Activated CD4-positive, CD25-positive, alpha-beta regulatory T cell treated with anti-CD3 and anti-CD28 coated beads, Interleukin-2, amount 50 U/mL, for 24 hours (primary cell): ENCODE measurements at regions not wholly inside any gene's neighbourhood (a gene's known extent, or its start where the extent isn't known, plus 50 kb on each side); places are given as distances from the start of the nearest gene placed in this dataset.
A peak's percentile ranks its signal among the peaks of the same experiment; 100 is the strongest.
"Not testable (repeated sequence)": the region's sequence is repeated elsewhere in the genome, so short reads cannot be mapped to it uniquely, and the experiment has no call there.

Experiments
- ATAC-seq, 2 donors: fragments of 150-1000 bp; cut with Tn5 transposase; one replicate each; pipeline ENCODE4 v1.10.0; 2021; ENCODE audit warnings: mild to moderate bottlenecking in 1 of 2, moderate library complexity in 1 of 2

DNA sequence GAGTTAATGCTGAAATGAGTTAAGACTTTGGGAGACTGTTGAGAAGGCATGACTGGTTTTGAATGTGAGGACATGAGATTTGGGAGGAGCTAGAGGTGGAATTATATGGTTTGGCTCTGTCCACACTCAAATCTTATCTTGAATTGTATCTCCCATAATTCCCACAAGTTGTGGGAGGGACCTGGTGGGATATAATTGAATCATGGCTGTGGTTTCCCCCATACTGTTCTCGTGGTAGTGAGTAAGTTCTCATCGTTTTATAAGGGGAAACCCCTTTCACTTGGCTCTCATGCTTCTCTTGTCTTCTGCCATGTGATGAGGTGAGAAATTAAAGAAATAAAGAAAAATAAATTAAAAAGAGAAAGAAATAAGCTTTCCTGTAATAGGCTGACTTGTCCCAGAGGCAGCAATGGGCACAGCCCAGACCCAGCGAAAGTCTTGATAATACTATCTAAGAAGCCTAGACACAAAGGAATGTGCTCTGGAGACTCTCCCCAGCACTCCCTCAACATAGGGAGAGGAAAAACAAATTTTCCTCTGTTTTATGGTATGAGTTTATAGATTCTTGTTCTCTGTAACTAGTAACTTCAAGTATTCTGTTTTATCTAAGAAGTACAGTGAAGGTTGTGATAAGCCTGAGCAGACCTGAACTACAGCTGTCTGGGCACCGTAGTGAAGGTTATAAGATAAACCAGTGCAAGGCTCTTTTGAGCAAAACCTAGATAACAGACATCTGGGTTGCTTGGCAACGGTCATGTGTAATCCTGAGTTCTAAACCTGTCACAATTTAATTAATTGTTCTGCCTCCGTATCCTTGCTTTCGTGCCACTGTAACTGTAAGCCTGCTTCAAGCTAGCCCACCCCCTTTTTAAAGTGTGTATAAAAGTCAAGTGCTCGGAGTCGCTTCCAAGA, 88.9 kb upstream of the ECI2 start:
- ATAC-seq, result no peak

DNA sequence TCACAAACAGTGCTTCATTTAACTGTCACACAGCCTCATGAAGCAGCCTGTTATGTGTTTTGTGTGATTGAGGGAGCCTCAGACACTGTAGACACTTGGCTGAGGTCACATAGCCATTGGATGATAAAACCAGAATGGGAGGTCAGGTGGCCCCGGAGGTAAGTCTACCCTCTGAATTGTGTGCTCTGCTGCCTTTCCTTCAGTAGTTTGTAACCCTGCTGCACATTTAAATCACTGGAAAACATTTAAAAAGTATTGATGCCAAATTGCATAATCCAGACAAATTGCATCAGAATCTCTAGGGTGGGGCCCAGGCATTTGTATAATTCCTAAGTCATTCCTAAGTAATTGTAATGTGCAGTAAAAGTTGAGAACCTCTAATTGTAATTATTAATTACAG, 85.2 kb upstream of the ECI2 start:
- no peak for ATAC-seq

DNA sequence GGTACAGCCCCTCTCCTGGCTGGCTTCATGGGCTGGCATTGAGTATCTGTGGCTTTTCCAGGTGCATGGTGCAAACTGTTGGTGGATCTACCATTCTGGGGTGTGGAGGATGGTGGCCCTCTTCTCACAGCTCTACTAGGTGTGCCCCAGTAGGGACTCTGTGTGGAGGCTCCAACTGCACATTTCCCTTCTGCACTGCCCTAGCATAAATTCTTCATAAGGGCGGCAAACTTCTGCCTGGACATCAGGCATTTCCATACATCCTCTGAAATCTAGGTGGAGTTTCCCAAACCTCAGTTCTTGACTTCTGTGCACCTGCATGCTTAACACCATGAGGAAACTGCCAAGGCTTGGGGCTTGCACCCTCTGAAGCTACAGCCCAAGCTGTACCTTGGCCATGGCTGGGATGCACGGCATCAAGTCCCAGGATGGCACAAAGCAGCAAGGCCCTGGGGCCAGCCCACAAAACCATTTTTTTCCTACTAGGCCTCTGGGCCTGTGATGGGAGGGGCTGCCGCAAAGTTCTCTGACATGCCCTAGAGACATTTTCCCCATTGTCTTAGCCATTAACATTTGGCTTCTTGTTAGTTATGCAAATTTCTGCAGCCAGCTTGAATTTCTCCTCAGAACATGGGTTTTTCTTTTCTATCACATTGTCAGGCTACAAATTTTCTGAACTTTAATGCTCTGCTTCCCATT, 83.4 kb upstream of the ECI2 start:
- ATAC-seq, result not testable (repeated sequence)

DNA sequence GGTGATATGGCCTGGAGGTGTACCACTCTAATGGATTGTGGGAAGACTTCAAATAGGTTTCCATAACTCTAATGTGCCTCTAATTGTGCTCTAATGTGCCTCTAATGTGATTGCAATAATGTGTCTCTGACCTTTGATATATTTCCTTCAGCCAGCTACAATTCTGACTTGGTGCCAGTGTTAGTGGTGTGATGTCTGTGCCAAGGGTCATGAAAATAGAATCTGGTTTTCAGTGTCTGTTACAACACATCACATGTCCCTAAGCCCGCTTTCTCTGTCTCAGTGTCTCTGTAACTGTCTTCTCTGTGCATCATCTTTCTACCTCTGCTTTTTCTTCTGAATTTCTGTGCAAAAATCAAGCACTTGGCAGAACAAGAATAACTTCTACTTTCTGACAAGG, 77.2 kb upstream of the ECI2 start:
- no peak for ATAC-seq

DNA sequence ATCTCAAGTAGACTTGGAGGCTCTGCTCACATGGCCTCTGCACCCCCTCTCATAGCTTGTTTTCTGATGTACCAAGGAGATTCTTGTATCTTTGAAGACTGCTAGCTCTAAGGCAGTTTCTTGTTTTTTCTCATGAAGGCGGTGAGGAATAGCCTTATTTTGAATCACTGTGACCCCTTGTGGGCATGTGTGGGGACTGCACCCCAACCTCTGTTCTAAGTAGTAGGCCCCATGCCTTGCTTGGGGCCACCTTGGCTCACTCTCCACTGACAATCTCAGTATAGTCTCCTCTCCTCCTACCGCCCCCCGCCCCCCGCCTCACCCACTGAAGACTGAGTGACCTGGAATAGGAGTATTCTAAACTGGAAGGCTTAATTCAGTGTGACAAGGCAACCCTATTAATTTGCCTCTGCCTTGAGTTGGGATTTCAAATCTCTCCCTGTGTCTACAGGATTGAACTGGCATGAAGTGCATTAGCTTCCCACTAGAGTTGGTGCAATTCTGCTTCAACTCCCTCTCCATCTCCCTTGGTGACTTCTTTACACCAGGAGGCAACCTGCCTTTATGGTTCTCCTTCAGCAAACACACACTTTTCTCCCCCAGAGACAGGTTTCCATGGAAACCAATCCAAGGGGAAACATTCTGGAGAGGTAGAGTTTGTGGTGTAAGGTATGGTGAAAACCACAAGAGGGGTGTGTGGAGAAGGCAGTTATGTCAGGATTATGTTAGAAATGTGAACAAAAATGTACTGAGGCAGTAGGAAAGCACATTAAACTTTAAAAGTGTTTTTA, 75.4 kb upstream of the ECI2 start:
- peak; percentile 58 to 74 for ATAC-seq

DNA sequence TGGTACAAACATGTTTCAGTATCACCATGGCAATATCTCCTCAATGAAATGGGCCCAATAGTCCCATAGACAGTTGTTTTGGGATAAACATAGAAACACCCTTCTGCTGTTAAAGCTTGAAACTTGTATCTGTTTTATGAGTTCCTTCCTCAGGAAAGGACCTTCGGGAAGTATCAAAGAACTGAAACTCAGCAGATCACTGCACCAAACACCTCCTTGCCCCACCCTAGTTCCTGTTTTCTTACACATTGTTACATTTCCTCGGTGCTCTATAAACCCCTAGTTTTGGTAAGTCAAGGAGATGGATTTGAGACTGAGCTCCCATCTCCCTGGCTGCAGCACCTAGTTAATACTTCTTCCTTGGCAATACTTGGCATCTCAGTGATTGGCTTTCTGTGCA, 73.8 kb upstream of the ECI2 start:
- no peak for ATAC-seq

DNA sequence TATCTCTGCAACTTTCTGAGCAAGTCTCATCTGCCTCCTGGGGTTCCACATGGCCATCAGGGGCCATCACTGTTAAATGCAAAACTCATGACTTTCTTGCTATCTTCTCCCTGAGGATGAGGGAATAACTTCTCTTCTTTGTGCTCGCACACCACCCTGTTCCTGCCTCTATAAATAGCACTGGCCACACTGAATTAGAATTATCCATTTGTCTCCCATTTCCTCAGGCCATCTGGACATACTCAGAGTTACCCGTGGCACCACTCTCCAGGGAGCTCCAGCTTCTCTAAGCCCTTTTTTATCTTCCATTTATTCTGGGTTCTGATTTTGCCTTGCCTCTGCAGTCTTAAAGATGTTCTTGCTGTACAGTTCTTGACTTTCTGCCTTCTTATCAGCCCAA, 72.8 kb upstream of the ECI2 start:
- no peak for ATAC-seq

DNA sequence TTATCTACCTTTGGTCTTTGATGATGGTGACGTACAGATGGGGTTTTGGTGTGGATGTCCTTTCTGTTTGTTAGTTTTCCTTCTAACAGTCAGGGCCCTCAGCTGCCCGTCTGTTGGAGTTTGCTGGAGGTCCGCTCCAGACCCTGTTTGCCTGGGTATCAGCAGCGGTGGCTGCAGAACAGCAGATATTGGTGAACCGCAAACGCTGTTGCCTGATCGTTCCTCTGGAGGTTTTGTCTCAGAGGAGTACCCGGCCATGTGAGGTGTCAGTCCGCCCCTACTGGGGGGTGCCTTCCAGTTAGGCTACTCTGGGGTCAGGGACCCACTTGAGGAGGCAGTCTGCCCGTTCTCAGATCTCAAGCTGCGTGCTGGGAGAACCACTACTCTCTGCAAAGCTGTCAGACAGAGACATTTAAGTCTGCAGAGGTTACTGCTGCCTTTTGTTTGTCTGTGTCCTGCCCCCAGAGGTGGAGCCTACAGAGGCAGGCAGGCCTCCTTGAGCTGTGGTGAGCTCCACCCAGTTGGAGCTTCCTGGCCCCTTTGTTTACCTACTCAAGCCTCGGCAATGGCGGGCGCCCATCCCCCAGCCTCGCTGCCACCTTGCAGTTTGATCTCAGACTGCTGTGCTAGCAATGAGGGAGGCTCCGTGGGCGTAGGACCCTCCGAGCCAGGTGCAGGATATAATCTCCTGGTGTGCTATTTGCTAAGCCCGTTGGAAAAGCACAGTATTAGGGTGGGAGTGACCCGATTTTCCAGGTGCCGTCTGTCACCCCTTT, 68.5 kb upstream of the ECI2 start:
- not testable (repeated sequence) for ATAC-seq

DNA sequence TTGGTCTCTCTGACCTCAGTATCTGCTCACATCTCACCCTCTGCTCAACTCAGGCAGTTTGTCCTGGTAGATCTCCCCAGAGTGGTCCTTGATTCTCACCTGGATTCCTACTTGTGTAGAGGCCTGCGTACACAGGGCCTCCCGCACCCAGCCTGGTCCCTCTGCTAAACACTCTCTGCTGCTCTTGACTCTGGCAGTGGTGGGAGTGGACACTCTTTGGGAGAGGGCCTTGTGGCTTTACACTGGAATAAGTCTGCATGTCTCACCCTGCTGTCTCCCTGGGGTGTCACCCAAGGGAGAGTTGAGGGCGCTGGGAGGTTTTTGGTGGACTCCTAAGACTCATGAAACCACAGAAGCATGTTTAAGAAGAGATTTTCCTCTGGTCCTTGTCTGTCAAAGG, 57.3 kb upstream of the ECI2 start:
- ATAC-seq, result no peak

DNA sequence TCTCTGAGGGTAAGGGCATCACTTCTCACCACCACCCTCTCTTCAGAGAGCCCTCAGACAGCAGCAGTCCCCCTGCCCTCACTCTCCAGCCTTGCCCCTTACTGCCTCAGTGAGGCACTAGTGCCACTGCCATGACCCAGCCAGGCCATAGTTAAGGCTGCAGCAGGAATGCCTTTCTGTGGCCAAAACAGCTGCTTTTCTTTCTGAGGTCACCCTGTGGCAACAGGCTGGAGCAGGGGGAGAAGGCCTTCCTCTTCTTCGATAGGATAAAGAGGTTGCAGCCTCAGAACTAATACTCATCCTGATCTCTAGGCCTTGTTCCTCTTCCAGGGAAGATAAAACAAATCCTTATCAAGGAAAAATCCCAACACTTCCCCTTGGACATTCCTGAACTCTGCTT, 56.8 kb upstream of the ECI2 start:
- no peak for ATAC-seq

DNA sequence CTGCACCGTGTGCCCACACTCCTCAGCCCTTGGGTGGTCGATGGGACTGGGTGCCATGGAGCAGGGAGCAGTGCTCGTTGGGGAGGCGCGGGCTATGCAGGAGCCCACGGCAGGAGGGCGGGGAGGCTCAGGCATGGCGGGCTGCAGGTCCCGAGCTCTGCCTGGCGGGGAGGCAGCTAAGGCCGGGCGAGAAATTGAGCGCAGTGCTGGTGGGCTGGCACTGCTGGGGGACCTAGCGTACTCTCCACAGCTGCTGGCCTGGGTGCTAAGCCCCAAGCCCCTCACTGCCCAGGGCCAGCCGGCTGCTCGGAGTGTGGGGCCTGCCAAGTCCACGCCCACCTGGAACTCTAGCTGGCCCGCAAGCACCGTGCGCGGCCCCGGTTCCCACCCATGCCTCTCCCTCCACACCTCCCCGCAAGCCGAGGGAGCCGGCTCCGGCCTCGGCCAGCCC, 55.9 kb upstream of the ECI2 start:
- ATAC-seq, result no peak

DNA sequence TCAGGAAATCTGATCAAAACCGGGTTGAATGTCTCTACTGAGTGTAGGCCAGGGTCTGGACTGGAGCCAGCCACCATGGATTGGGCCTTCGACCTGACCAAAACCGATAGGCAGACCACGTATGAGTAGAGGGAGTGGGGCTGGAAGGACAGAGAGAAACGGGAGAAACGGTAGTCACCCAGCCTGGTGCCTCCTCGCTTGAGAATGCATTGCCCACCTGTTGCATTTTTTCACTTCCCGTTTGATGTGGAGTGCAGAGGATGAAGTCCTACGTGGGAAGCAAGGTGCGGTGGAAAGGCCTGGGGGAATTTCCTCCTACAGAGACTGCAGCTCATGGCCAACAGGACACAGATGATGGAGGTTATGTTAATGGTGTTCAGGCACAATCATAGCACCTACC, 53.9 kb upstream of the ECI2 start:
- ATAC-seq, result no peak

DNA sequence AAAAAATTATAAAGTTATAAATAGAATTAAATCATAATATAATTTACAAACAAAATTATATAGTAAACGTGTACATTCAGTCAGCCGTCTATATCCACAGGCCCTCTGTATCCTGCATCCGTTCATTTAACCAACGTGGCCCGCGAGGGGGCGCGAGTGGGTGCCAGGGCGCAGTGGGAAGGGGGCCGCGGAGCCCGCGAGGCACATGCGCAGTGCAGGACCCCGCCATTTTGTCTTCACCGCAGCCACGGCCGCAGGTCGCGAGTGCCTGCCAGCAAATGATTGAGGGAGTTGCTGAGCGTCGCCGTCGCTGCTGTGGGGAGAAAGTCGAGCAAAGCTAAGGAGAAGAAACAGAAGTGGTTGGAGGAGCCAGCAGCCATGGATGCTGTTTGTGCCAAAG, 53.4 kb upstream of the ECI2 start:
- no peak for ATAC-seq

DNA sequence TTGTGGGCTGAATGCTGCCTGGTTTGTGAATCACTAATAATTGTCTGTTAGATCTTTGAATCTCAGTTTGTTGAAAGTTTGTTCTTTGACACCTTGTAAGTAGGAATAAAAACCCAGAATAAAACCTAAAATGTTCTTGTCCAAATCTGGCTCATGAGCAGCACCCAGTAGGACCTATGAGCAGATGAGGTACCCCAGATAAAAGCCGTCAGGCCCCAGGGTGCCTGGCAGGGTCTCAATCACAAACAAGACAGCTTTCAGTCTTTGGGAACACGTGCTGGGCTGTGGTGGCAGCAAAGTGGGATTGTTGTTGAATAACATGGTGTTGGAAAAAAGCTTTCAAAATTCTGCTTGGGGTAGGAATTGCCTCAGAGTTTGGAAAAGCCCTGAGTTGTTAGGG, 52.1 kb upstream of the ECI2 start:
- no peak for ATAC-seq

DNA sequence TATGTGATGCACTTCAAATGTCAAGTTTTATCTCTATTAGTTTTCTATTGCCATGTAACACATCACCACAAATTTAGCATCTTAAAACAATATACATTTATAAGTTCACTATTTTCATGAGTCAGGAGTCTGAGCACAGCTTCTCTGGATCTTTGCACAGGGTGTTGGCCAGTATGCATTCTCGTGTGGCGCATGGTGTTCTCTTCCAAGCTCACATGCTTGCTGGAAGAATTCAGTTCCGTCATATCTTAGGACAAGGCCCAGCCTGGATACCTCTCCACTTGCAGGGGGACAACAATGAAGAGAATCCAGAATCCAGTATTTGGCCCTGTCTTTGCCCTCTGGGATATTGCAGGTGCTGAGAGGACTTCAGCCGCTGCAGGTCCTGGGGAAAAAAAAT, 51.0 kb upstream of the ECI2 start:
- ATAC-seq, result no peak

DNA sequence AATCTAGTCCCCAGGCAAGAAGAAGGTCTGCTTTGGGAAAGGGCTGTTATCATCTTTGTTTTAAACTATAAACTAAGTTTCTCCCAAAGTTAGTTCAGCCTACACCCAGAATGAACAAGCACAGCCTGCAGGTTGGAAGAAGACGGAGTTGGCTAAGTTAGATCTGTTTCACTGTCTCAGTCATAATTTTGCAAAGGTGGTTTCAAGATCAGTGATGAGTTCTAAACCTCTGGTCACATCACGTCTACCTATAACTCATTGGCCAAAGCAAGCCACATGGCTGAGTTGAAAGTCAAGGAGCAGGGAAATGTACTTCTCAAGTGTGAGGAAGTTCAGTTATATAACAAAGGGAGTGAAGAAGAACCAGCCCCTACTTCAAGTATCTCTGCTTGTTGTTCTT, 50.5 kb upstream of the ECI2 start:
- ATAC-seq, result peak in 1 of 2 donors; percentile 51

DNA sequence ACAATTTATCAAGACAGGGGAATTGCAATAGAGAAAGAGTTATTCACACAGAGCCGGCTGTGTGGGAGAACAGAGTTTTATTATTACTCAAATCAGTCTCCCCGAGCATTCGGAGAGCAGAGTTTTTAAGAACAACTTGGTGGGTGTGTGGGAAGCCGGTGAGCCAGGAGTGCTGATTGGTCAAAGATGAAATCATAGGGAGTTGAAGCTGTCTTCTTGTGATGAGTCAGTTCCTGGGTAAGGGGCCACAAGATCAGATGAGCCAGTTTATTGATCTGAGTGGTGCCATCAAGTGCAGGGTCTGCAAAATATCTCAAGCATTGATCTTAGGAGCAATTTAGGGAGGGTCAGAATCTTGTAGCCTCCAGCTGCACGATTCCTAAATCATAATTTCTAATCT, 50.0 kb upstream of the ECI2 start:
- ATAC-seq, result peak in 1 of 2 donors; percentile 48
